HG03108 (cell line): ENCODE measurements at regions not wholly inside any gene's neighbourhood (a gene's known extent, or its start where the extent isn't known, plus 50 kb on each side); places are given as distances from the start of the nearest gene placed in this dataset.

Experiments
- ATAC-seq: cut with Tn5 transposase; IDR thresholded peaks from one replicate; pipeline ENCODE4 v1.9.1; 2021; ENCODE audit warnings: moderate library complexity; ENCODE audit not compliant: unreplicated experiment

DNA sequence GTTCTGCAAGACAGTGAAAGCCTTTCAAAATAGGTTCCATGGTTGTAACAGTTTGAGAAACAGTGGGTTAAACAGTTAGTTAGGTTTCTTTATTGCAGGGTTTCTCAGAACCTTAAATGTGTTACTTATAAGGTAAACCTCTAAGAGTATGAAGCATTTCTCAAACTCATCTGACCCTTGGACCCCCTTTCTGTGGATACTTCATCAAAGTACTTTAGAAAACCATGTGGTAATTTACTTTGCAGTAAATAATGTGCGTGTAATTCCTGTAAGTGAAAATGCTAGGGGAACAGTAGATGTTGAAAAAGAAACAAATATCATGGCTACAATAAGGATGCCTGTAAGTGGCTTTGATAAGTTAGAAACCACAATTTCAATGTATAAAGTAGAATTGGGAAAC lies 354.6 kb upstream of the RARB start:
- no peak for ATAC-seq

DNA sequence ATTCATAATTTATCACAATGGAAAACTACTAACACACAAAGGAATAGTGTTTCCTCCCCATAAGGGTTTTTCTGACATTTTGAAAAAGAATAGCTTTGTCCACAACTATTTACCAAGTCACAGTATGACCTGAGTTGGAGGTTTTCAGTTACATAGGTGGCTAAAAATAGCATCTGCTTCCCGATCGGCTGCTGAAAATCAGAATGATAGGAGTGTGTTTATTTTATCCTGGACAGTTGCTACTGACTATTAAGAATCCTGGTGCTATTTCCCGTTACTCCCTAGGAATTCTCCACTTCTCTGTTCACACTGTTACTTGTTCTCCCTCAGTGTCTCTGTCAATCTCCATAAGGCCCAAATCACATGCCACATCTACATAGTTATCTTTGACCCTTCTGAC lies 353.9 kb upstream of the RARB start:
- no peak for ATAC-seq

DNA sequence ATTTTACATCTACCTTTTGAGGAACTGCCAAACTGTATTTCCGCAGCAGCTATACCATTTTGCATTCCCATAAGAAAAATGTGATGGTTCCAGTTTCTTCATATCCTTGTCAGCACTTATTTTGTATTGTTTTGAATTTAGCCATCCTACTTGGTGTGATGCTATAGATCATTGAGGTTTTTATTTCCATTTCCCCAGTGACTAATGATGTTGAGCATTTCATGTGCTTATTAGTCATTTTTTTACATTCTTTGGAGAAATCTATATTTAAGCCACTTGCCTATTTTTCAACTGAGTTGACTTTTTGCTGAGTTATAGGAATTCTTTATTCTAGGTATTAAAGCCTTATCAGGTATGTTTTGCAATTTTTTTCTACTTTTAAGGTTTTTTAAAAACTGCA lies 347.6 kb upstream of the RARB start:
- ATAC-seq = no peak

DNA sequence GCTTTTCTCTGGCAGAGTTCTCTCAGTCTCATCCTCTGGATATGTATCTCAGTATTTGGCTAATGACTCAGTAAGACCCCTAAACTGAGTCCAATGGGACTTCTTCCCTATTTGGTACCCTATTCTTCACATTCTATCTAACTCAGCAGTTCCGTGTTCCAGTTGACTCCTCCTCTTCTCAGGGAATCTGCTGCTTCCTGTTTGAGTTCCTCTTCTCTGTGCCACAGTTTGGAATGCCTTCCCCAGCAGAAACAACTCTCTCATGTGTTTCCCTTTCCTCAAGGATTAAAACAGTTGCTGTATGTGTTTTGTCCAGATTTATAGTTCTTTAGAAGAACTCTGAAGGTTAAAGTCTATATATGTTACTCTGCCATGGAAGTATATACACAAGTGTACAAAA lies 344.0 kb upstream of the RARB start:
- ATAC-seq = no peak

DNA sequence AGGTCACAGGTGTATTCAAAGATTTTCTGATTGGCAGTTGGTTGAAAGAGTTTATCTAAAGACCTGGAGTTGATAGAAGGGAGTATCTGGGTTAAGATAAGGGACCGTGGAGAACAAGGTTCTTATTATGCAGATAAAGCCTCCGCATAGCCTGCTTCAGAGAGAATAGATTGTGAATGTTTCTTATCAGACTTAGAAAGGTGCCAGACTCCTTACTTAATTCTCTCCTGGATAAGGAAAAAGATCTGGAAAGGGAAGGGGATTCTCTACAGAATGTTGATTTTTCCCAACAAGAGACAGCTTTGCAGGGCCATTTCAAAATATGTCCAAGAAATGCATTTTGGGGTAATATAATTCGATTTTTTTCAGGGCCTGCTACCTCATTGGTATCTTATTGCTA lies 341.3 kb upstream of the RARB start:
- no peak for ATAC-seq

DNA sequence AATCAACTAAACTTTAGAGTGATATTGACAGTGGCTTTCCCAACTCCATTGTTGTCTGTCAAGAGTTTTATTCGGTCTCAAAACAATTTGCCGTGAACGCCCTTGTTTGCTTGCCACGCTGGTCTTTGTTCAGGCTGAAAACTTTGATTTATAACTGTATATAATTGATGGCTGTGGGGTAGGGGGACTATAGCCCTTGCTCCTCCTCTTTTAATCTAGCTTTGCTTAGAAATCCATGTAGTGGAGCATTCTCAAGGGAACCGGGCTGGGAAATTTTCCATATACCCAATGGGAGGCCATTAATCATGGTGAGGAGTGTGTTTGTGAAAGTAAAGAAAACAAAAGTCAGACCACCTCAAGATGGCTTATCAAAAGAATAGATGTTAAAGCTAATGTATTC lies 339.8 kb upstream of the RARB start:
- ATAC-seq = no peak

DNA sequence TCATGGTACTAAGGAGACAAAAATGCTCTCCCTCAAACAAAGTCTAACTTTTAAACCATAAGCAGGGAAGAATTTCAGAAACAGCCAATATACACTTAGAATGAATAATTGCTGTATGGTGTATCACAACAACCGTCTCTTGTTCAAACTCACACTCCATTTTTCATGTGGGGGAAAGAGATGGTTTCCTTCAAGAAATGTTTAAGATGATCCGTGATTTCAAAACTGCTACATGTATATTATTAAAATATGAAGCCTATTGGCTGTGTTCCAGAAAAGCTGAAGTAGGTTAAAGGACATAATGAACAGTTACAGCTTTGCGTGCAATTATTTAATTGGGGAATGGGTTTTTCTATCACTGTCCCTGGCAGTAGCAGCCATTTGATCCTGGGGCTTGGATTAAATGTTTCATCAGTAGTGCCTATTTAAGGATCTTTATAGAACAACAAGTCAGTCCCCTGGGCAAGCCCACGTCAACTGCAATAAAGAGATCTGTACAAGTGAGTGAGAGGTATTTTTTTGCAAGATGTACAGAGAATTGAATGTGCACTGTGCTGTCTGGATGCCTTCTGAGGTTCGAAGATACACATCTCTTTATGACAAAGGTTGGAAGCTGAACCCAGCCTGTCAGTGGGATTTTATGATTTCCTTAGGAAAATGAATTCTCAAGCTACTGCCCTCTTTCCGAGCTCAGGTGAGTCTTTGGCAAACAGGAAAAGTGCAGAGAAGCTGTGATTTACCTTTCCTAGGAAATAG lies 337.2 kb upstream of the RARB start:
- no peak for ATAC-seq

DNA sequence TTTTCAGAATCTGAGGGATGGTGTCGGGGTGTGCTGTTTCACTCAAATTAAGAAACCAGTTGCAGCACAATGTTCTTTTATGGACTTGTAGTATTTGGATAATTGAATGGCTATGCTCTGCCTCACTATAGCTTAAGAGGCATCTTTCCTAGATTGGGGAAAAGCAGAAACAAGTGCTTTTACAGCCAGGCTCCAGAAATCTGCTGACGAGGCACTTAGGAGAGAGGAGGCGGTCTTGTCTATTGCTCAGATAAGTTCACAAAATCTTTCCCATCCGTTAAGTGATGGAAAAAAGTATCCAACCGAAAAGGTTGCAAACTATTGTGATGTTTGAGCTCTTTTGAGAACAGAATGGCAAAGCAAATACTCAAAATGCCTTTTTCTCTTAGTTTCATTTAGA lies 336.1 kb upstream of the RARB start:
- ATAC-seq = no peak

DNA sequence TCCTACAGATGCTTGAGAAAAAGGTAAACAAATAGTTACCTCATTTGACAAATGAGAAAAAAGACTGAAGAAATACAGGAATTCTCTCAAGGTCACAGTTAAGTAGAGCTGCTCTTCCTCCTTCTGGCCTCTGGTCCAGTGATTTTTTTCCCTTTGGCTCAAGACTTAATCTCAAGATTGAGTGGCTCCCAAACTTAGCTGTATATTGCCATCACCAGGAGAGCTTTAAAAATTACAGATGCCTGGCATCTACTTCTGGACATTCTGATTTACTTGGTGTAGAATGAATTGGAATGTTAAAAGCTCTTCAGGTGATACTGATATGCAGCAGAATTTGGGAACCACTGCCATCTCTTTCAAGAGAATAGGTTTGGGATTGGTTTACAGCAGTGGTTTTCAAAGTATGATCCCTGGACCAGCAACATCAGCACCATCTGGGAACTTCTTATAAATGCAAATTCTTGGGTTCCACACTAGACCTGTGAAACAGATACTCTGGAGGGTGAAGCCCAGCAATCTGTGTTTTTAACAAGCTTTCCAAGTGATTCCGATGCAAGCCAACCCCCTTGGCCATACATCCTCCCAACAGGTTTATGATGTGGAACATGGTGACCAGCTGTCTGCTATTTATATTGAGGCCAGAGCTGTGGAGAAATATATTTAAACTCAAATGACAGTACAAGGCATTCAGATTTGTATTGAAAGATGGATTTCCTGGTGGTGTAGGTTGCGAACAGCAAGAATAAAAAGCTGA lies 333.0 kb upstream of the RARB start:
- ATAC-seq = no peak

DNA sequence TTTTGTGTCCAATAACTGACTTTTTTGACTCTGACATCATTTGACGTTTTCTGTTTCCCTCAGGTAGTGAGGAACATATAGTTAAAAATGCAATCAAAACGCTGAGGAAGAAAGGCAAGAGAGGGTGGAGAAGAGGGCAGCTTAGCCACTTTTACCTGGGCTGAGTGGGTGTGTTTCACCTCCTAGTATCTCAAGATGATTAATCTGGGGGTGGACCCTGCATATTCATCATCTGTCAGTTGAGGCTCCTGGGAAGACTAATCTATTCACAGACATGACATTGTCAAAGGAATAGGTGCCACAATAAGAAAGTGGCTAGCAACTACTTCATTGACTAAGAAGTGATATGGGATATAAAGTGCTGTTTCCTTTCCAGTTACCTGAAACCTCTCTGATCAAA lies 331.5 kb upstream of the RARB start:
- ATAC-seq = no peak

DNA sequence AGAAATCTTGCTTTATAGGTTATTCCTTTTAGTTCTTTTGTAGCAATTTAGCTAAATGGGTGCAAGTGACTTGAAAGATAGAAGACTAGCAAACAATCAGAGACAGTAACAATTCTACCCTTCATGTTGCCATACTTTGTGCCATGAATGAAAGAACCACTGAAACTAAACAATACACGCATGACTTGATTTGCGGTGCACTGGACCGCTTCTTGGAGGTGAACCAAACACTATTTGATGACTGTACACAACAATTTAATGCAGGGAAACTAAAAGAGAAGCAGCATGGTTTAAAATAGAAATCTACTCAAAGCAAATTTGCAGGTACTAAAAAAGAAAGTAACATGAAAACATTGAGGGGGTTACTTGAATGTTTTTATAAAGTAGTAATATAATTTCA lies 331.0 kb upstream of the RARB start:
- ATAC-seq = no peak

DNA sequence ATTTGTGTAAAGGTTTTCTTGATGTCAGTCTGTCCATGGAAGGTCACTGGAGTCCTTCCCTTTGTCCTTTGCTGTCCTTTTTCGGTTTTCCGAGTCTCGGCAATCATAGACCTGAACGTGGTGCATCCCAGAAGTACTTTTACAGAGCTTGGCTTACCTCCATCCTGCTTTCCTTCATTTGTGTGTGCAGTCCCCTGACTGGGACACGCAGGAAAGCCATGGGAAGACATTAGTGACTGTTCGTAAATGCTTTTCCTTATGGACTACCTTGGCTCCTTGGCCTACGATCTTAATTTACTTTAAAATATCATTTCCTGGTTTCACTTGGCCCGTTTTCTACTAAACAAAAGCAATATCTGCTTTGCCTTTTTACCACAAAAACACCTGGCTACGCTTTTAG lies 328.4 kb upstream of the RARB start:
- no peak for ATAC-seq

DNA sequence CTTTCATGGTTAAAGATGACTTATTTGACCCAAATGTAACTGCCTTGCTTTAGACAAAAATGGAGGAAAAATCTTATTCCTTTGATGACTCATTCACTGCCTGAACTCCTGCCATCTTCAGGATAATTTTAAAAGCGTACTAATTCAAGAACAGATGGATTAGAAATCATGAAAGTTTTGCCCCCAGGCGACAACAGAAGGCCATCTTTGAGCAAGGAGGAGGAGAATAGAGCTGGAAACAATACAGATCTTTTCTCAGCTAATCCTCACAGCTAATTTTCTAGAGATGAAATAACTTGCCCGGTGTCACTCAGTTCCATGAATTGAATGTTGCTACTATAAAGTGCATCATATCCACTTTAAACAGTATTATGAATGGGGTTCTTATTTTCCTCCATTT lies 324.7 kb upstream of the RARB start:
- no peak for ATAC-seq

DNA sequence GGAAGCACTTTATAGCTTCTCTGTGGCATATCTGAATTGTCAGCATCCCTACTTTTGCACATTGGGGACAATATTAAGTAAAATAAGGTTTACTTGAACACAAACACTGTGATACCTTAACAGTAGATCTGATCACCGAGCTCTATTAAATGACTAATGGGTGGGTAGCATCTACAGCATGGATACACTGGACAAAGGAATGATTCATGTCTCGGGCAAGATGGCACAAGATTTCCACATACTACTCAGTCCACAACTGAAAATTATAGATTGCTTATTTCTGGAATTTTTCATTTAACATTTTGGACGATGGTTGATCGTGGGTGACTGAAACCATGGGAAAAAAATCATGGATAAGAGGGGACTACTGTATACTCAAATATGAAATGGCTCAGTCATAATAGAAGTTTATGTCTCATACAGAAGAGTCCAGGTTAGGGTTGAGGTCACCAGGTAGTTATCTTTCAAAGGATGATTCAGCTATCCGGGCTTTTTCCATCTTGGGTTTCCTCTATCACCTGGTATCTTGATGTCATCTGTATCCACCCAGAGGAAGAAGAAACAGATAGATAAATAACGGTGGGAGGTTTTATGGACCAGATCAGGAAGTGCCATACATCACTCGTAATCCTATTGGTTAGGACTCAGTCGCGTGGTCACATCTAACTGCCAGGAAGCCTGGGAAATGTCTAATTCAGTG lies 320.0 kb upstream of the RARB start:
- ATAC-seq = no peak

DNA sequence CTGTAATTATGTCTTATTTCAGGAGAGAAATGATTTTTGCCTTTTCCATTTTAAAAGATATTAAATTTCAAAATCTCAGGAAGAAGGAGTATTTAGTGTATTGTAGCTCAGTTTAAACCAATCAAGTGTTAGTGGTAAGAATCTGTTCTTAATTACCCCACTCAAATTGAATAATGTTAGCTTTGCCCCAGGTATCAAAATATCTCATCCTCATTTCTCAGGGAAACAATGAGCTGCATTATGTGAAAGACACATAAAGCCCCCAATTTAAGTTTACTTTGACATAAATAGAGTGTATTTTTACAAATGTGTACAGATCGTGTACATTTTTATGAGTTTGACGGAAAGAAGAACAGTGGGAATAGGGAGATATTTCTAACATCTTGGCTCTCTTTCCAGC lies 317.4 kb upstream of the RARB start:
- no peak for ATAC-seq

DNA sequence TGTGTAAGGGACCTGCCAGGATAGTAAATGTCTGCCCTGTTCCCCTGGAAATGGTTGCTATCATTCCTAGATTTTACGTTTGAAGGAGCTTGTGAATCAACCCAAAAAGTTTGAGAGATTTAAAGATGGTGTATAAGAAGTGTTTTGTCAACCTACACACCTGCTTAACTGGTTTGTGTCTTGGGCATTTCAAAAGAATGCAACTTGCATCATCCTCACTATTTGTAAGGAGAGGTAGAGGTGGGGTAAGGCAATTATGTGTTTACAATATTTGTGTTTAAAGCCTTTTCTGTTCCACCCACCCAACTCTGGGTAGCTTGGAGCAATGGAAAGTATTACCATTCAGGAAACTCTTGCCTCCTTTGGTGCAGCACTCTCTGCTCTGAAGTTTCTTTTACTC lies 314.2 kb upstream of the RARB start:
- no peak for ATAC-seq

DNA sequence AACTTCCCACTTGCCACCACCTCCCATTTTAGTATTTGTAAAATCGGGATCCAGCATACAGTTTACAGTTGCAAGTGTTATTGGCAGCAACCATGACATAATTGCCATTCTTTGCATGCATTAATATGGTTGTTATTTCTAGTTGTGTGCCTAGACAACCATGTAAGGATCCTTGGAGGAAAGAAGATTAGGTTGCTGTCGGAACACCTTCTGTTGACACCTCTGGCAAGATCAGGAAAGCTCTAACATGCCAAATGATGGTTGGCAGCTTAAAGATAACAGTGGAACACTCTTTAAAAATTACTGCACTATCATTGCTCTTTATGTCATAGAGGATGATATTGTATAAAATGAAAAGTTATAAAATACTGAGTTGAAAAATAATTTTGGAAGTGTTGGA lies 313.5 kb upstream of the RARB start:
- ATAC-seq = no peak

DNA sequence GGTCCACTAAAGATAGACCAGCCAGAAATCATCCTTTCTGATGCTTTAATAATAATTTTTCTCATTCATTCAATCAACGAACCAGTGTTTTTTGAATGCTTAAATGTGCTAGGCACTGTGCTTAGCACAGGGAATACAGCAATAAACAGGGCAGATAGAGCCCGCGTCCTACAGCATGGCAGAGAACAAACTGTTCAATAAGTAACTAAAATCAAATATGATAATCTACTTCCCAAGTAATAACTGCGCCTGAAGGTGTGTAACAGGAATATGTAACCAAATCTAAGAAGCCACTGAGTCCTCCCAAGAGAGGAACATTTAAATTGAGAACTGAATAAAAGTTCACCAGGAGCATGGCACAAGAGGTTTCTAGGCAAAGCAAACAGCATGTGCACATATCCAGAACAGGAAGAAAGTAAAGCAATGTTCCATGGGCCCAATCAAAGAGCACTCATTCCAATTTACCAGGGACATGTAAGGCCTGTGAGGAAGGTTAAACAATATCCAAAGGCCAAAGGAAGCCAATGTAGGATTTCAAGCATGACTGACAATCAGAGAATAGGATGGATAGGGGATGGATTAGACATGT lies 311.0 kb upstream of the RARB start:
- ATAC-seq = no peak

DNA sequence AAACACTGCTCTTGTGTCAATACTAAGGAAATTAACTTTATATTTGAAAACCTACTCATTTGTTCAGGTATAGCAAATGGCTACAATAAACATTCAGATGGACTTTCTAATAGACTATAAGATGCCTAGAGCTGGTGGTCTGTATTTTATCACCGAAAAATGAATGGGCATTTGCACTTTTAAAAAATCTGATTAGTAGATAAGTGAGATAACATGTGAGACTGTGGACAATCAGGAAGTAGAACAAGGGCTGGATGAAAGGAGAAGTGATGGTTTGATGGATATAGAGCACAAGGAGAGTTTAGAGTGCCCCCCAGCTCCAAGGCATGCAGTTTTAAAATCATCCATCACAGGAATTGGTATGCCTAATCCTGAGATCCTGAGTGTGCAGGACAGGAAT lies 308.4 kb upstream of the RARB start:
- no peak for ATAC-seq

DNA sequence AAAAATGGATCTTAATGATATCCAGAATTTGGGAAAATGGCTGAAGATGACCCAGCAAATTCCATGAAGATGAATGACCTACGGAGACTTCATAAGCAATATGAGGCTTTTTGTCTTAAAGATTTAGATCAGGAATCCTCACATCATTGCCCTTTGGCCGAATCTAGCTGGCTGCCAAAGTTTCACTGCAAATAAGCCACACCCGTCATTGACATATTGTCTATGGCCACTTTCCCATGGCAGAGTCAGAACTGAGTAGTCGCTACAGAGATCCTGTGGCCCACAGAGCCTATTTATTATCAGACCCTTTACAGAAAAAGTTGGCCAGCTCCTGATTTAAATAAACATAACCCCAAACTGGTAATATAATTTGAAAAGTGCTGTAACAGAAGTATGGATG lies 307.4 kb upstream of the RARB start:
- ATAC-seq = no peak

DNA sequence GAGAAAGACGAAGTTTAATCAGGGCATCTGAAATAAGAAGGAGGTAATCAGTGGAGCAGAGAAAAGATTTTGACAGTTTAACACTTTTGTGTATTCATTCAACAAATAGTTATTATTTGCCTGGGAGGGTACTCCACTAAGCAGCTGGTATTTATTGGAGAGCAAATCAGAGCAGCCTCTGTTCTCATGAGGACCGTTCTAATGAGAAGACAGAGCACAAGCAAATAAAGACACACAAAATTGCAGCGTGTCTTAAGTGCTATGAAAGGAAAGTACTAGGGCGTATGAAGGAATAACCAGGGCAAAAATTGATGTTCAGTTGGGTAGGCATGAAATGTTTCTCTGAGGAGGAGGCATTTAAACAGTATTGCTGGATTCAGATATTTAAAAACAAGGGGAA lies 302.9 kb upstream of the RARB start:
- ATAC-seq = no peak

DNA sequence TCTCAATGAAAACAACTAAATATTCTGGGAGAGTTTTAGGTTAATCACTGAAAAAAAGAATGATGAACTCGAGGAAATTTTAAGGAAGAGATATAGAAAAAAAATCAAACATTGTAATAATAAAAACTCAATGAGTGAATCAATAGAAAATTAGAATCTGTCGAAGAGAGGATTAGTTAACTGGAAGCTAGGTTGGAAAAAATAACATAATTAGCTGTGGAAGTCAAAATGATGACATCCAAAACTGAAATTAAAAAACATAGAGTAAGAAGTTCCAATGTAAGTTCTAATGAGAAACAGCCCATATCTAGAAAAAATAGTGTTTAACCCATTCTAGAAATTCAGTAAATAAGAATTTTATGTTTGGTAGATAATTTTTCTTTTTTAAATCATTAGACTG lies 299.3 kb upstream of the RARB start:
- no peak for ATAC-seq
